IPS-20b (cell line): ENCODE measurements at regions not wholly inside any gene's neighbourhood (a gene's known extent, or its start where the extent isn't known, plus 50 kb on each side); places are given as distances from the start of the nearest gene placed in this dataset.
"Not testable (repeated sequence)": the region's sequence is repeated elsewhere in the genome, so short reads cannot be mapped to it uniquely, and the experiment has no call there.

ENCODE experiments used
- H3K27ac ChIP-seq: one replicate; pipeline ENCODE4 v1.5.1; 2013; ENCODE audit warnings: low read length
- H3K27me3 ChIP-seq: 2 replicates; pipeline ENCODE4 v1.6.1; 2013; ENCODE audit warnings: mild to moderate bottlenecking, low read length, inconsistent platforms; ENCODE audit not compliant: insufficient read depth
- H3K36me3 ChIP-seq: 2 replicates; pipeline ENCODE4 v1.6.1; 2013; ENCODE audit warnings: low read depth, mild to moderate bottlenecking, inconsistent platforms, low read length, moderate library complexity; ENCODE audit not compliant: insufficient read depth
- H3K4me1 ChIP-seq: 2 replicates; pipeline ENCODE4 v1.6.1; 2013; ENCODE audit warnings: mild to moderate bottlenecking, control low read depth, inconsistent platforms, low read length, moderate library complexity; ENCODE audit not compliant: insufficient read depth
- H3K4me3 ChIP-seq: 2 replicates; pipeline ENCODE4 v1.5.1; 2013; ENCODE audit warnings: mild to moderate bottlenecking, low read length, inconsistent platforms
- H3K9ac ChIP-seq: 2 replicates; pipeline ENCODE4 v1.6.1; 2013; ENCODE audit warnings: low read depth, mild to moderate bottlenecking, inconsistent platforms, low read length, moderate library complexity
- H3K9me3 ChIP-seq: 2 replicates; pipeline ENCODE4 v1.6.1; 2013; ENCODE audit warnings: mild to moderate bottlenecking, low read depth, low read length, inconsistent platforms; ENCODE audit not compliant: insufficient read depth

DNA sequence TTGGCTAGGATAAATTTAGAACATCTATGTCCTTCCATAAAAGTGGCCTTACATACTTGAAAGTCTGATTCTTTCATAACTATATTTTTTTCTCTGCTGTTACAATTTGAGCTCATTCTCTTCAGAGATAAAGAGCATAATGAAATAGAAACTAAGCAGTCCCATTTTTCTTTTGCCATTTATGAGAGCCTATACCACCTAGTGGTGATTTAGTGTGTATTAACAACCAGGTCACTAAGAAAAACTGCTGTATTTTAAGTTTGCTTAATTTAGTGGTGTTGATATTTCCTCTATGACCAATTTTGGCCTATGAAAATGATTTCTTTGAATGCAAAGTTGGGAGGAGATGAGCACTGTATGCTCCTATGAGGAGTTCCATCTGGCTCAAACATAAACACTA is 88.7 kb upstream of the ZWINT start:
- Histone ChIP-seq H3K9me3 (peaks cover 16% of the 10 kb centered on the region), H3K36me3 (no peaks in the 10 kb centered on the region), H3K27me3 (no peaks in the 10 kb centered on the region), H3K27ac (no peak overlapping the region), H3K4me3 (no peak overlapping the region), H3K4me1 (no peaks in the 10 kb centered on the region), H3K9ac (no peak overlapping the region)

DNA sequence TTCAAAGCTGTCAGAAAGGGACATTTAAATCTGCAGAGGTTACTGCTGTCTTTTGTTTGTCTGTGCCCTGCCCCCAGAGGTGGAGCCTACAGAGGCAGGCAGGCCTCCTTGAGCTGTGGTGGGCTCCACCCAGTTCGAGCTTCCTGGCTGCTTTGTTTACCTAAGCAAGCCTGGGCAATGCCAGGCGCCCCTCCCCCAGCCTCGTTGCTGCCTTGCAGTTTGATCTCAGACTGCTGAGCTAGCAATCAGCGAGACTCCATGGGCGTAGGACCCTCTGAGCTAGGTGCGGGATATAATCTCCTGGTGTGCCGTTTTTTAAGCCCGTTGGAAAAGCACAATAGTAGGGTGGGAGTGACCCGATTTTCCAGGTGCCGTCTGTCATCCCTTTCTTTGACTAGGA is 86.6 kb upstream of the ZWINT start:
- H3K4me1 ChIP-seq, H3K4me3 ChIP-seq, H3K27me3 ChIP-seq, H3K27ac ChIP-seq, H3K36me3 ChIP-seq, H3K9ac ChIP-seq: not testable (repeated sequence)
- peaks cover 16% of the 10 kb centered on the region for H3K9me3 ChIP-seq

DNA sequence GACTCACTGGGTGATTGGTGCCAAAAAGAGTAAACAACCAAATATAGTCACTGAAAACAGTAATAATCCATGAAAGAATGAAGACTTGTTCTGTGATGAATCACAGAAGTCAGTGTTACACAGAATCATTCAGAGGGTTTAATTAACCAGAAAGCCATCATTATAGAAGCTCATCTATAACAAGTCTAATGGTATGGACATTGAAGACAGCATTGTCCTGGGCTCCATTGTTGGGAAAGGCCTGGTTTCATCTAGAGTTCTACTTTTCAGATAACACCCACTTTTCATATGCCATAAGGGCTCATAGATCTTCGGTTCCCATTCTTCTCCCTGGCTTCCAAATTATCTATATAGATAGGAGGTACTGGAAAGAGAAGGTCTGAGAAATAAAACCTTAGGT is 80.3 kb upstream of the ZWINT start:
- H3K9ac ChIP-seq, H3K4me3 ChIP-seq, H3K36me3 ChIP-seq, H3K27ac ChIP-seq, H3K27me3 ChIP-seq, H3K4me1 ChIP-seq, H3K9me3 ChIP-seq: not testable (repeated sequence)
